ENCODE measurements at regions not wholly inside any gene's neighbourhood (a gene's known extent, or its start where the extent isn't known, plus 50 kb on each side); places are given as distances from the start of the nearest gene placed in this dataset.

DNA sequence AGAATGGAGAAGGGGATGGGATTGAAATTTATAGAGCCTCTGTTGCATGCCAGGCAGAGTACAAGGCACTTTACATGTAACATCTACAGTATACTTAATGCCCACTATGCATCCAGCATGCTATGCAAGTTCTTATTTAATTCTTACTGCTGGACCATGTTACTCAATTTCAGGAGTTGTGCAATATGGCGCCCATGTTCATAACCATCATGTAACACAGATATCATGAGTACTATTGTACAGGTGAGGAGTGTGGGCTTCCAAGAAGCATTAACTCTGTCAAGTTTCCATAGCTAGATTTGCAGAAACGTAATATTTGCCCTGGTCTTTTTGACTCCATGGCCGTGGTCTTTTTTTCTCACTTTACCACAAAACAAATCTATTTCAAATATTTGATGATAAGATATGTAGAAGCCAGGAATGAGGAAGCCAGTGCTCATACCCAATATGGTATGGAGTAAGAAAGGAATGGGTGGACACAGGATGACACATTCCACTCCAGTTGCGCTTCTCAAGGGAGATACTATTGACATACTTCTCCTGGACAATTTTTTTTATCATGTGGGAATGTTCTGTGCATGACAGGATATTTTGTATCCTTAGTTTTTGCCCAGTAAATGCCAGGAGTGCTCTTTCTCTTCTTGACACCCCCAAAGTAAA is 191.8 kb downstream of the C12orf75 start:
- no peak for TF ChIP-seq FOXA1 (IDR thresholded peaks at IDR 0.05)
- TF ChIP-seq FOXK2 (IDR thresholded peaks at IDR 0.05): no peak
- TF ChIP-seq FOXM1 (IDR thresholded peaks at IDR 0.05; ENCODE audit: borderline replicate concordance): no peak
- no peak for TF ChIP-seq NFRKB (IDR thresholded peaks at IDR 0.05)
